GM19395 (cell line): ENCODE measurements at regions not wholly inside any gene's neighbourhood (a gene's known extent, or its start where the extent isn't known, plus 50 kb on each side); places are given as distances from the start of the nearest gene placed in this dataset.

Experiments
- ATAC-seq: cut with Tn5 transposase; IDR thresholded peaks from one replicate; pipeline ENCODE4 v1.9.1; 2021; ENCODE audit warnings: mild to moderate bottlenecking, moderate library complexity; ENCODE audit not compliant: unreplicated experiment

GRCh38 chr10:94043431-94043990, 49.8 kb downstream of the PLCE1 start:
- no peak for ATAC-seq

DNA sequence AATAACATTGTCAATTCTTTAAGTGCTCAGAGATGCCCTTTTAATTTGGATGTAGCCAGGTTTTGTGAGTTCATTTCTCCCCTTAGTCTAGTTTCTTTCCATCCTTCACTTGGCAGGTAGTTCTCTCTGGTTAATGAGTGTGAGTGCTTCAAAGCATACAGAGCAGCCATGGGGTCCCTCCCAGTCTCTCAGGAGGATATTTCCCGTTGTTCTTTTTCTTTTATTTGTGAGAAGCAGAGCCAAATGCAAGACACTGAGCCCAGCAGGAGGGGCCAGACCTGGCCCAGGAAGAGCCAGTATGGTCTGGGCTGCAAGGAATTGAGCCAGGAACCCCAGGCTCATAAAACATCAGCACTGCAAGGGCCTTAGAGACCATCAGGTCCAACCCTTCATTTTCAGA, 52.4 kb downstream of the PLCE1 start:
- ATAC-seq = no peak

DNA sequence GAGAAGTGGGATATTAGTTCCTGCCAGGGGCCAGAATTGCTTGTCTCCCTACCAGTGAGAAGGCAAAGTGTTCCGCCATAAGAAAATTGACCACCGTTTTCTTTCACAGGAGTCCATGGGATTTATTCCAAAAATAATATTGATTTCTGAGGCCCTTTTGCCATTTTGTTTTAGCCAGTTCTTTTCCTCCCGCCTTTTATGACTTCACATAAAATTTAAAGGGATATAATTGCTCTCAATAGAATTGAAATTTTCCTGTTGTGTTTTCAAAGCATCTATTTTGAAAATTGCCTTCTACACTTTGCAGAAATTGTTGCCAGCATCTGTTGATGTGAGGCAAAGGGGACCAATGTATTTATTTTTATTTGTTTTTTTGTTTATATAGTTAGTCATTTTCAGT, 53.6 kb downstream of the PLCE1 start:
- no peak for ATAC-seq

DNA sequence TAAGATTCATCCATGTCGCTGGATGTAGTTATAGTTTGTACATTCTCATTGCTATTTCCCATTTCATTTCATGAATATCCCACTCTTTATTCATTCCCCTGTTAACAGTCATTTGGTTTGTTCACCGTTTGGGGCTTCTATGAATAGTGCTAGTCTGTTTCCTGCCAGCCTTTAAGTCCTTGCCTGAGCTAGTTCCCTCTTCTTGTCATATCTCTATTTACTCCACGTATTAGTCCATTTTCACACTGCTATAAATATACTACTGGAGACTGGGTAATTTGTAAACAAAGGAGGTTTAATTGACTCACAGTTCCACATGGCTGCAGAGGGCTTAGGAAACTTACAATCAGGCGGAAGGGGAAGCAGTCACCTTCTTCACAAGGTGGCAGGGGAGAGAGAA, 56.2 kb downstream of the PLCE1 start:
- no peak for ATAC-seq

- ATAC-seq = no peak
These were observed 58.5 kb downstream of the PLCE1 start for GRCh38 chr10:94052281-94052680.

- ATAC-seq = no peak
These were observed 59.4 kb downstream of the PLCE1 start for GRCh38 chr10:94052866-94053791.

GRCh38 chr10:94059178-94059883, 65.6 kb downstream of the PLCE1 start:
- ATAC-seq = no peak

- no peak for ATAC-seq
These were observed 67.3 kb downstream of the PLCE1 start for GRCh38 chr10:94061026-94061425.

DNA sequence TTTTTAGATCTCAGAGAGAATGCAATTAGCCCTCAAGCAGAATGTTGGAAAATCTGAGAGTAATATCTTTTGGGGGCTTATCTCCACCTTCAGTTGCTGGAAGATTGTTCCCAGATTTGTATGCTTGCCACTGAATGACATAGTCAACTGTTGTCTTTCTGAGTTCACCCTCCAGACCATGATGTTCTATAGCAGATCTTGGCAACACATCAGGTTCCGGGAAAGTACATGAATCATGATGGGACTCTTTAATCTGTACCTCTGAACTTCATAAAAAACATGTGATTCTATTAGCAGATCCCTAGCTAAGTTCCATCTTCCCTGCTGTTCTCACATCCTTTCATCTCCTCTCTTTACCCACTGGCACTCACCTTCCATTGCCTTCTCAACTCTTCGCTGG, 68.9 kb downstream of the PLCE1 start:
- no peak for ATAC-seq

- ATAC-seq = no peak
These were observed 71.6 kb downstream of the PLCE1 start for GRCh38 chr10:94065362-94065761.

DNA sequence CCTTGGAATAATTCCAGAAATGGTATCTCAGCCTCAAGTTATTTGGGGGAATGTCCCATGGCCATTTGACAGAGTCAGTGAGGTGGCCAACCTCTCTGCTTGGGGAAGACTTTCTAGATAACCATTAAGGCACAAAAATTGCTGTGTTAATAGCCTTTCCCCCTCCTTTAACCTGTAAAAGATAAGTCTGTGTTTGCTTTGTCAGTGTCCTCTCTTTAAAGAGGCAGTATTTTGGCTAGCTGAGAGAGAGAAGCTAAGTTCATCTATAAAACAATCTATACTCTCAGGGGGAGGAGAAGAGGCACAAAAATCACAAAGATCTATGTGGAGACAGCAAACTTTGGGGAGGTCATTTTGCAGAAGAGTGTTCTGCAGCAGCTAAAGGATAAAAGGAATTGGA, 72.1 kb downstream of the PLCE1 start:
- no peak for ATAC-seq

DNA sequence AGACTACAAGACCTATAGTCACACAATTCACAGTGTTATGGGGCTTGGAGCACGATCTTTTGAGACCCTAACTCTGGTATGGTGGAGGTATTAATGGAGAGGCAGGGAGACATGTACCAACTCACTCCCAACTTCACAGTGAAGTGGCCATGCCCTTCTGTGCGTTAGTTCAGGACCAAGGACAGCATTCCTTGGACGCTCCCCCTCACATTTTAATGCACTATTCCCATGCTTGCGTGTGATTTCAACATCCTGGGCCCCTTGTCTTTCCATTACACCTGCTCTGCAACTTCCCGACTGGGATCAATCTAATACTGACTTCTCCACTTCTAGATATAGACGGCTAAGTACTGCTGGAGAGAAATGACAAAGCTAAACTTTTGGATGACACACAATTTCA, 72.7 kb downstream of the PLCE1 start:
- no peak for ATAC-seq

- no peak for ATAC-seq
These were observed 76.2 kb downstream of the PLCE1 start for GRCh38 chr10:94069884-94070283.

GRCh38 chr10:94074462-94074861, 80.7 kb downstream of the PLCE1 start:
- ATAC-seq = no peak

- no peak for ATAC-seq
These were observed 81.8 kb downstream of the PLCE1 start for GRCh38 chr10:94075506-94075905.

- no peak for ATAC-seq
These were observed 82.7 kb downstream of the PLCE1 start for GRCh38 chr10:94076325-94076841.

GRCh38 chr10:94077042-94077441, 83.3 kb downstream of the PLCE1 start:
- ATAC-seq = no peak

DNA sequence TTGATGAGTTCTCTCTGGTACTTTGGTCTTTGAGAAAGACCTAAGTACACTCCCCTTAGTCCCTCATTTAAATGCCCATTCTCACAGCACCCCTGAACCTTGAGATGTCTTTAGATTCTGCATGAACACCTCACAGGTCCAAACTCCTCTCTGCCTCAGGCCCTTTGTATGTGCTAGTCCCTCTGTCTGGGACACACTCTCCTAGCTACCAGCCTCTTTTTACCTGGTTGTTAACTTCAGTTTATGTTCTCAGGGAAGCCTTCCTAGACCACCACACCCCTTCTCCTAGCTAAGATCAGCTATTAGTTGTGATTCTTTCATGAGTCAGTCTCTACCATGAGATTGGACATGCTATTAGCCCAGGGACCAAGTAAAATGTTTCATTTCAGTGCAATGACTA, 86.4 kb downstream of the PLCE1 start:
- ATAC-seq = no peak

DNA sequence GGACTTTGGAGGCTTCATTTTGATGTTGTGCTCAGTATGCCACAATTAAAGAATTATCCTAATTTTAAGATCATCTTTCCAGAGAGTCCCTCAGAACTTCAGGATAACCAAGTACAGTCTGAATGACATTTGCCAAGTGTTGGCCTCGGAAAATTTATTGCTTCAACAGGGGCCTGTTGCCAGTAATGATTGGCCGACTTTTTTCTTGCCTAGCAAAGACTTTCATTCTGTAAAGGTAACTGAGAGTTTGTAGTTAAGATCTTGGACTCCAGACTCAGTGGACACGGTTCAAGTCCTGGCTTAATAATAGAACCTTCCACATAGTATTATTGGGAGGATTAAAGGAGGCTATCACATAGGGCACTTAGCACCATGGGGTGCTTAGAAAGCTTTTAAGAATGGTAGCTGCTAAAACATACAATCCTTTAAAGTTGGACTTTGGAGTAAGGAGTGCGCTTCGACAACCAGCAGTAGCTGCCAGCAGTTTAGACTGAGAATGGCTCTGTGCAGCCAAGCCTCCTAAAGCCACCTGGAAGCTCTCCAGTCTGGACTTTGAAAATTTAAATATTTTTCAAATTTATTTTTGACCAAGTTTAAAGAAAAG, 90.0 kb downstream of the PLCE1 start:
- ATAC-seq = no peak

- ATAC-seq = no peak
These were observed 90.6 kb downstream of the PLCE1 start for GRCh38 chr10:94084344-94084743.

DNA sequence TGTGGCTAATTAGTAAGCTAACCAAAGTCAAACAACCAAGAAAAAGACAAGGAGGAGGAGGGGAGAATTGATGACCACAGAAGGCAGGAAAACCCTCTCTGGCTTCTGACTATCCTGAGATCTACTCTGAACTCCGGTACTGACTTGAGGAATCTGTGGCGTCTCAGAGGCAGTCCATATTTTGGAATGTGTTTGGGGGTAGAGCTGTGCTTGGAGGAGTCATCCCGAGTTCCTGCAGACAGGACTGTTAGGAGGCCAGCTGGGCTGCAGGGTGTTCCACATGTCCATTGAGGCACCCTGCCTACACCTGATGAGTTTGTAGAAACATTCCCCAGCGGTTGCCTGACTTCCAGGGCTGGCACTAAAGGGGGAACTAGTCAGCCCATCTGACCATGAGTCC, 91.6 kb downstream of the PLCE1 start:
- ATAC-seq = no peak
